IMR-90 (cell line): ENCODE measurements at regions not wholly inside any gene's neighbourhood (a gene's known extent, or its start where the extent isn't known, plus 50 kb on each side); places are given as distances from the start of the nearest gene placed in this dataset.

Source experiments
- ATAC-seq: fragments of 200-7000 bp; cut with Tn5 transposase; 2 replicates; pipeline ENCODE4 v1.9.1; 2020; ENCODE audit warnings: low read depth, mild to moderate bottlenecking, moderate library complexity
- BruUV-seq: library from RNA; stranded (reverse); fragments of 400-500 nt; replicated peaks from 2 replicates; lab custom pipeline; 2021; lab: Mats Ljungman, UMichigan
- CTCF ChIA-PET: fragments of 300-600 bp; formaldehyde crosslinking; extraction: SDS; loops from one replicate; lab custom pipeline; 2021; ENCODE audit warnings: antibody characterized with exemption; lab: Yijun Ruan, JAX
- POLR2A ChIA-PET: fragments of 300-600 bp; sonication (Branson Sonifier 250); formaldehyde crosslinking; loops from one replicate; lab custom pipeline; 2022; ENCODE audit warnings: antibody characterized with exemption; ENCODE audit not compliant: unreplicated experiment; lab: Charles Lee
- DNase-seq: peaks from one replicate; pipeline ENCODE4 v3.0.0; 2013
- H2AFZ ChIP-seq: replicated peaks from 2 replicates; pipeline ENCODE3; 2013; ENCODE audit warnings: low read length, mild to moderate bottlenecking; ENCODE audit not compliant: poor library complexity
- H2AK5ac ChIP-seq: 2 replicates; pipeline ENCODE4 v1.6.1; 2013; ENCODE audit warnings: low read depth, low read length, inconsistent platforms
- H2AK9ac ChIP-seq: replicated peaks from 2 replicates; pipeline ENCODE3; 2013; ENCODE audit warnings: mild to moderate bottlenecking, low read depth, low read length, moderate library complexity; ENCODE audit not compliant: poor library complexity
- H2BK120ac ChIP-seq: 2 replicates; pipeline ENCODE4 v1.6.1; 2013; ENCODE audit warnings: low read depth, low read length, inconsistent platforms
- H2BK15ac ChIP-seq: 3 replicates; pipeline ENCODE4 v1.6.1; 2013; ENCODE audit warnings: low read depth, low read length, inconsistent platforms
- H2BK20ac ChIP-seq: 2 replicates; pipeline ENCODE4 v1.6.1; 2013; ENCODE audit warnings: low read depth, mild to moderate bottlenecking, inconsistent platforms, low read length, moderate library complexity
- H2BK5ac ChIP-seq: 2 replicates; pipeline ENCODE4 v1.6.1; 2013; ENCODE audit warnings: mild to moderate bottlenecking, low read depth, low read length, inconsistent platforms; ENCODE audit not compliant: poor library complexity, severe bottlenecking
- H3K14ac ChIP-seq: replicated peaks from 2 replicates; pipeline ENCODE4 v1.6.1; 2013; ENCODE audit warnings: low read depth, low read length, inconsistent platforms
- H3K18ac ChIP-seq: 2 replicates; pipeline ENCODE4 v1.6.1; 2013; ENCODE audit warnings: low read depth, low read length, control low read depth
- H3K23ac ChIP-seq: 2 replicates; pipeline ENCODE4 v1.6.1; 2013; ENCODE audit warnings: low read depth, low read length, inconsistent platforms
- H3K27ac ChIP-seq: 2 replicates; pipeline ENCODE4 v1.5.1; 2013; ENCODE audit warnings: mild to moderate bottlenecking, control low read depth, low read length; ENCODE audit not compliant: insufficient read depth
- H3K27me3 ChIP-seq: 2 replicates; pipeline ENCODE4 v1.6.1; 2013; ENCODE audit warnings: low read length; ENCODE audit not compliant: control insufficient read depth, insufficient read depth
- H3K36me3 ChIP-seq: 2 replicates; pipeline ENCODE4 v1.6.1; 2013; ENCODE audit warnings: low read length, mixed read lengths; ENCODE audit not compliant: control insufficient read depth, insufficient read depth
- H3K4ac ChIP-seq: 2 replicates; pipeline ENCODE4 v1.6.1; 2013; ENCODE audit warnings: low read depth, low read length, inconsistent platforms
- H3K4me1 ChIP-seq: 2 replicates; pipeline ENCODE4 v1.6.1; 2013; ENCODE audit warnings: low read length, mixed read lengths; ENCODE audit not compliant: control insufficient read depth, insufficient read depth
- H3K4me2 ChIP-seq: 2 replicates; pipeline ENCODE4 v1.6.1; 2013; ENCODE audit warnings: low read depth, mild to moderate bottlenecking, control low read depth, low read length, moderate library complexity
- H3K4me3 ChIP-seq: 2 replicates; pipeline ENCODE4 v1.5.1; 2013; ENCODE audit warnings: low read depth, mild to moderate bottlenecking, control low read depth, low read length, moderate library complexity; ENCODE audit not compliant: insufficient read depth
- H3K56ac ChIP-seq: 2 replicates; pipeline ENCODE4 v1.6.1; 2013; ENCODE audit warnings: low read length, inconsistent platforms; ENCODE audit not compliant: insufficient read depth; ENCODE audit errors: extremely low read depth
- H3K79me1 ChIP-seq, 2 experiments: 2 replicates each; pipeline ENCODE4 v1.6.1; 2013; ENCODE audit warnings: low read length in 2 of 2, inconsistent platforms in 1 of 2, low read depth in 1 of 2
- H3K9ac ChIP-seq: 2 replicates; pipeline ENCODE4 v1.6.1; 2013; ENCODE audit warnings: low read depth, low read length, control low read depth
- H3K9me1 ChIP-seq: 2 replicates; pipeline ENCODE4 v1.6.1; 2013; ENCODE audit warnings: low read length, inconsistent platforms; ENCODE audit not compliant: insufficient read depth
- H3K9me3 ChIP-seq: 2 replicates; pipeline ENCODE4 v1.6.1; 2013; ENCODE audit warnings: low read length; ENCODE audit not compliant: control insufficient read depth, insufficient read depth
- H4K20me1 ChIP-seq: 2 replicates; pipeline ENCODE4 v1.6.1; 2013; ENCODE audit warnings: low read length, inconsistent platforms; ENCODE audit not compliant: insufficient read depth
- H4K5ac ChIP-seq: 2 replicates; pipeline ENCODE4 v1.6.1; 2013; ENCODE audit warnings: mild to moderate bottlenecking, low read depth, low read length, control low read depth
- H4K8ac ChIP-seq, 2 experiments: 2 replicates each; pipeline ENCODE4 v1.6.1; 2013; ENCODE audit warnings: low read depth in 2 of 2, low read length in 2 of 2, control low read depth in 1 of 2, inconsistent platforms in 1 of 2
- H4K91ac ChIP-seq: 2 replicates; pipeline ENCODE4 v1.6.1; 2013; ENCODE audit warnings: low read depth, low read length, inconsistent platforms; ENCODE audit not compliant: insufficient read depth
- BHLHE40 ChIP-seq: fragments of 150-350 bp; IDR thresholded peaks from 2 replicates; pipeline ENCODE4 v1.6.1; 2016; ENCODE audit warnings: mild to moderate bottlenecking, low read depth, low read length
- CEBPB ChIP-seq: IDR thresholded peaks from 2 replicates; pipeline ENCODE4 v1.6.1; 2012; ENCODE audit warnings: low read depth, low read length, improper control_type of control experiment
- CHD1 ChIP-seq: IDR thresholded peaks from 2 replicates; pipeline ENCODE4 v1.6.1; 2012; ENCODE audit warnings: low read depth, low read length, improper control_type of control experiment
- FOS ChIP-seq: fragments of 150-350 bp; IDR thresholded peaks from 2 replicates; pipeline ENCODE4 v1.6.1; 2016; ENCODE audit warnings: low read depth, low read length
- MAFK ChIP-seq: IDR thresholded peaks from 2 replicates; pipeline ENCODE4 v1.6.1; 2012; ENCODE audit warnings: low read depth, low read length, improper control_type of control experiment
- MXI1 ChIP-seq: IDR thresholded peaks from 2 replicates; pipeline ENCODE4 v1.6.1; 2012; ENCODE audit warnings: low read depth, mild to moderate bottlenecking, low read length, moderate library complexity, borderline replicate concordance
- NFE2L2 ChIP-seq: fragments of 150-350 bp; IDR thresholded peaks from 2 replicates; pipeline ENCODE4 v1.6.1; 2016; ENCODE audit warnings: low read depth, mild to moderate bottlenecking, low read length
- POLR2A ChIP-seq: IDR thresholded peaks from 2 replicates; pipeline ENCODE4 v1.6.1; 2012; ENCODE audit warnings: mild to moderate bottlenecking, low read depth, low read length
- RAD21 ChIP-seq: IDR thresholded peaks from 2 replicates; pipeline ENCODE4 v1.6.1; 2012; ENCODE audit warnings: low read length, improper control_type of control experiment
- SMC3 ChIP-seq: fragments of 150-350 bp; IDR thresholded peaks from 2 replicates; pipeline ENCODE4 v1.6.1; 2016; ENCODE audit warnings: low read depth, mild to moderate bottlenecking, antibody characterized with exemption, low read length, moderate library complexity
- WGBS, 2 experiments: methylation state at CpG; one replicate each; pipeline versions ENCODE4 v1.1.5 to v1.1.7; 2013; ENCODE audit warnings: missing lambda C conversion rate in 2 of 2; ENCODE audit not compliant: insufficient read length in 1 of 2; ENCODE audit errors: extremely low coverage in 2 of 2; 5-methylcytosine and 5-hydroxymethylcytosine counted together
- dilution Hi-C: fragments of 300-500 bp; cut with HindIII; formaldehyde crosslinking; loops from one replicate; pipeline ENCODE4 v1.14.3; 2018; ENCODE audit warnings: low sequenced_read_pairs; ENCODE audit not compliant: unreplicated experiment
- in situ Hi-C: fragments of 300-500 bp; cut with MboI; formaldehyde crosslinking; loops from 3 replicates; pipeline ENCODE4 v1.14.3; 2019; ENCODE audit warnings: low sequenced_read_pairs, inconsistent platforms, mixed read lengths
- intact Hi-C: fragments of 100-400 bp; cut with micrococcal nuclease; formaldehyde crosslinking; loops from 2 replicates; pipeline ENCODE4 v1.10.0; 2022
- TF ChIP-seq, protein P1 (sequence below): conservative IDR thresholded peaks from 2 replicates; pipeline ENCODE4 v1.5.1; 2012; ENCODE audit warnings: mild to moderate bottlenecking, low read depth, low read length, improper control_type of control experiment
- TF ChIP-seq, protein P2 (sequence below): fragments of 150-350 bp; IDR thresholded peaks from 2 replicates; pipeline ENCODE4 v1.6.1; 2017; ENCODE audit warnings: mild to moderate bottlenecking, antibody characterized with exemption, low read length, low read depth
- TF ChIP-seq, protein P3 (sequence below): fragments of 150-350 bp; IDR thresholded peaks from 2 replicates; pipeline ENCODE4 v1.6.1; 2016; ENCODE audit warnings: low read depth, mild to moderate bottlenecking, low read length, moderate library complexity, borderline replicate concordance

DNA sequence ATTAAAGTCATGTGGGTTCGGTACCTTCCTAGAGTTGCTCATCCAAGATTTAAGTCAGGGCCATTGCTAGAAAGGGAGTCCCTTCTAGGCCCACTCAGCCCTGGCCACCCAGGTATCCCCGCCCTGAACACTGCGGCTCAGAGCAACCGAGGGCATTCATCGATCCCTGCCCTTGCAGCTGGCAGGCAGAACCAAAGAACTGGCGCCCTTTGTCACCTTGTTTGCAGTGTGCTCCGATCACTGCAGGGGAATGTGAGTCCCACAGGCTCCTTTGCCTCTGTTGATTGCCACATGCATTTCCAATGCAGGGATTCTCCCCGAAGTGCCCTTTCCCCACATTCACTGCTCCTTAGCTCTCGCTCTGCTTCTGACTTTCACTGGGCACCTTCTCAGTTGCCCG, 108.5 kb downstream of the CMPK2 start:
- TF ChIP-seq FOS, result no peak
- TF ChIP-seq MXI1, result no peak
- no peak for TF ChIP-seq CHD1
- TF ChIP-seq, protein P1, sequence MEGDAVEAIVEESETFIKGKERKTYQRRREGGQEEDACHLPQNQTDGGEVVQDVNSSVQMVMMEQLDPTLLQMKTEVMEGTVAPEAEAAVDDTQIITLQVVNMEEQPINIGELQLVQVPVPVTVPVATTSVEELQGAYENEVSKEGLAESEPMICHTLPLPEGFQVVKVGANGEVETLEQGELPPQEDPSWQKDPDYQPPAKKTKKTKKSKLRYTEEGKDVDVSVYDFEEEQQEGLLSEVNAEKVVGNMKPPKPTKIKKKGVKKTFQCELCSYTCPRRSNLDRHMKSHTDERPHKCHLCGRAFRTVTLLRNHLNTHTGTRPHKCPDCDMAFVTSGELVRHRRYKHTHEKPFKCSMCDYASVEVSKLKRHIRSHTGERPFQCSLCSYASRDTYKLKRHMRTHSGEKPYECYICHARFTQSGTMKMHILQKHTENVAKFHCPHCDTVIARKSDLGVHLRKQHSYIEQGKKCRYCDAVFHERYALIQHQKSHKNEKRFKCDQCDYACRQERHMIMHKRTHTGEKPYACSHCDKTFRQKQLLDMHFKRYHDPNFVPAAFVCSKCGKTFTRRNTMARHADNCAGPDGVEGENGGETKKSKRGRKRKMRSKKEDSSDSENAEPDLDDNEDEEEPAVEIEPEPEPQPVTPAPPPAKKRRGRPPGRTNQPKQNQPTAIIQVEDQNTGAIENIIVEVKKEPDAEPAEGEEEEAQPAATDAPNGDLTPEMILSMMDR, result no peak
- TF ChIP-seq POLR2A, result no peak
- no peak for TF ChIP-seq NFE2L2
- no peak for TF ChIP-seq BHLHE40
- no peak for TF ChIP-seq RAD21
- TF ChIP-seq, protein P2, sequence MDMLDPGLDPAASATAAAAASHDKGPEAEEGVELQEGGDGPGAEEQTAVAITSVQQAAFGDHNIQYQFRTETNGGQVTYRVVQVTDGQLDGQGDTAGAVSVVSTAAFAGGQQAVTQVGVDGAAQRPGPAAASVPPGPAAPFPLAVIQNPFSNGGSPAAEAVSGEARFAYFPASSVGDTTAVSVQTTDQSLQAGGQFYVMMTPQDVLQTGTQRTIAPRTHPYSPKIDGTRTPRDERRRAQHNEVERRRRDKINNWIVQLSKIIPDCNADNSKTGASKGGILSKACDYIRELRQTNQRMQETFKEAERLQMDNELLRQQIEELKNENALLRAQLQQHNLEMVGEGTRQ, result no peak
- TF ChIP-seq MAFK, result no peak
- TF ChIP-seq SMC3, result no peak
- no peak for TF ChIP-seq CEBPB
- TF ChIP-seq, protein P3, sequence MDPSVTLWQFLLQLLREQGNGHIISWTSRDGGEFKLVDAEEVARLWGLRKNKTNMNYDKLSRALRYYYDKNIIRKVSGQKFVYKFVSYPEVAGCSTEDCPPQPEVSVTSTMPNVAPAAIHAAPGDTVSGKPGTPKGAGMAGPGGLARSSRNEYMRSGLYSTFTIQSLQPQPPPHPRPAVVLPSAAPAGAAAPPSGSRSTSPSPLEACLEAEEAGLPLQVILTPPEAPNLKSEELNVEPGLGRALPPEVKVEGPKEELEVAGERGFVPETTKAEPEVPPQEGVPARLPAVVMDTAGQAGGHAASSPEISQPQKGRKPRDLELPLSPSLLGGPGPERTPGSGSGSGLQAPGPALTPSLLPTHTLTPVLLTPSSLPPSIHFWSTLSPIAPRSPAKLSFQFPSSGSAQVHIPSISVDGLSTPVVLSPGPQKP, result no peak
- no peak for ATAC-seq
- Histone ChIP-seq H4K8ac (no peak overlapping the region), H3K27ac (no peak overlapping the region), H3K23ac (no peak overlapping the region), H2AK9ac (no peak overlapping the region), H3K27me3 (no peaks in the 10 kb centered on the region), H3K36me3 (no peaks in the 10 kb centered on the region), H3K9ac (no peak overlapping the region), H3K9me3 (peaks cover 2% of the 10 kb centered on the region; the same call in 1 of the 2 replicates), H3K56ac (no peak overlapping the region), H2BK5ac (no peak overlapping the region), H3K4me3 (no peak overlapping the region), H2AK5ac (no peak overlapping the region), H4K5ac (no peak overlapping the region), H3K79me1 (no peaks in the 10 kb centered on the region), H2BK120ac (no peak overlapping the region), H2AFZ (no peak overlapping the region), H4K91ac (no peak overlapping the region), H2BK15ac (no peak overlapping the region), H3K18ac (no peak overlapping the region), H3K4me2 (no peak overlapping the region), H4K20me1 (no peaks in the 10 kb centered on the region), H3K4me1 (no peaks in the 10 kb centered on the region), H3K9me1 (no peaks in the 10 kb centered on the region; the same call in 1 of the 2 replicates), H2BK20ac (no peak overlapping the region), H3K14ac (no peak overlapping the region), H3K4ac (no peak overlapping the region)
- in situ Hi-C loops, result no loop called here
- intact Hi-C loops, result no loop called here
- DNase-seq, result no peak
- 75% methylated on average over 8 of the region's 10 CpGs; no CpG with 5 or more reads in 1 of the 2 experiments for WGBS, 2 experiments
- BruUV-seq, result no TSS peak
- dilution Hi-C loops, result no loop called here
- POLR2A ChIA-PET, result no interaction called here
- CTCF ChIA-PET, result no interaction called here
